SHP77 (cell line): ENCODE measurements at regions not wholly inside any gene's neighbourhood (a gene's known extent, or its start where the extent isn't known, plus 50 kb on each side); places are given as distances from the start of the nearest gene placed in this dataset.

Experiments
- DNase-seq, 2 experiments: peaks; one replicate each; lab custom pipeline; 2025; lab: John Stamatoyannopoulos, UW

DNA sequence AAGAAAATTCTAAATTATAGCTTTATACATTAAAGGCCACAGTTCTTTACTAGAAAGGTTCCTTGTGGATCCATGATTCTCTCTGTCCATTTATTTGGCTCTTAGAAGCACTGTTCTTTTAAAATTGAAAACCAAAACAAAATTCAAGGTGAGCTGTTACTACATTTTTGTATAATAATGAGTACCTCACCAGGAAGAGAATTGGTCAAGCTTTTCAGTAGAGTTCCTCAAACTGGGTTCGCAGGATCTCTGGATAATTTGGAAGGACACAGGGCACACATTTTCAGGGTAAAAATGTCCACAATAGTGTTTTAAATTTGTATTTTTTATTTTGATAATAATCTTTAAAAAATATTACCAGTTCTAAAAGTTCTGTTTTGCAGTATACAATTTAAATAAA, 93.0 kb downstream of the PPP1R3A start:
- DNase-seq = no peak

DNA sequence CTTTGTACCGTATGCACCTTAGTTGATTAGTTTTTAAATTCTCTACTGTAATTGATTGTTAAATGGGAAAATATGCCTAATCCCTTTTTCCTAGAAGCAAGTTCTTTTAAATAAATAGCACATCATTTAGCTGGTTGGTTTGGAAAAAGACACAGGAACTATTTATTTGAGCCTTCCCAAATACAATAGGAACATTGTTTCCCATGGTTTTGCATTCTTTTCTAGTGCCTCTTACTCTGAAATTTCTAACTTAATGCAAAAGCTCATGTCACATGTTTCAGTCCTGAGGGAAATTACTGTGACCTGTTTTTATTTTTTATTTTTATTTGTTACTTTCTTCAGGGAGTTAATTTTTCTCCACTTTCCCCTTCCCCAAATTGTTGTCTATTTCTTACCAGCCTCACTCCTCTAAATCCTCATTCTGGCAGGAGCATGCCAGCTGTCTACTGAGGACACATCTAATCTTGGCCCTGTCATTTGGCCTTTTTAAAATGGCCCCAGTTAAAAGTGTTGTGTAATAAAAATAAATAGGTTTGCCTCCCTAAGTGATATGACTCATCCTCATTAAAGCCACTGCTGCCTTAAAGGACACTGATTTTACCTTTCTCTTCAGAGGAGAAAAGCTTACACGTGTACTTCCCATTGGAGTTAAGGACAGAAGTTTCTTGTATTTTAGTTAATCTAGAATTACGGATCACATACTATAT, 94.5 kb downstream of the PPP1R3A start:
- DNase-seq = no peak

DNA sequence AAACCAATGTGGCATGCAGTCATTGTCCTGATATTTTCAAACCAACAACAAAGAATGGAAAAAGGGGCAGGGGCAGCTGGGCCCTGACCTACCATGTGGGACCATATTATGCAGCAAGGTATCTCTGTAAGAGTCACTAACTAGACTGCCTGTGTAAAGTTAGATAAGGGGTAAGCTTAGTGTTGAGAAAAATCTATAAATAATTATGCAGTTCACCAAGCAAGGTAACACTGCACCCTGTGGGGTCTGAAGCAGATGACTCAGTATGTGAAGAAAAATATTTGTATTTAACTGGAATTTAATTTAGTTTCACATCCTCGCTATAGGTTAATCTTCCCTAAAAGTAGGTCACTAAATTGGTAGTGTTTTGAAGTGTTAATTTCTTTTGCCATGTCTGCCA, 99.3 kb downstream of the PPP1R3A start:
- DNase-seq = no peak

DNA sequence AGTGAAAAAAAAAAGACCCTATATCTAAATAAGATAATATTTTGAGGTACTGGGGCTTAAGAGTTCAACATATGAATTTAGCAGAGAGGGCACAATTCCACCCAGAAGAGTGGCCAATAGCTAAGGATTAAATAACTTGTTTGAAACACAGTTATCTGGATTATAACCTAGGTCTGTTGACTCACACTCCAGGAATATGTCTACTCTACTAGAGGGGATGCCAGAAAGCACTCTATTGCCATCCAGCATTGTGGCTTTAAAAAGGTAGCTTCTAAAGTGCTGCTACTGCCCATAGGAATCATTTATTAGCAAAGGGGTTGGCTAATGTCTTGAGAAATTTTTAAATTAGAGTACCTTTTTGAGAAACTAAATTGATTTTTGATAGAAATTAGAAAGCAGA, 102.2 kb downstream of the PPP1R3A start:
- DNase-seq = no peak

DNA sequence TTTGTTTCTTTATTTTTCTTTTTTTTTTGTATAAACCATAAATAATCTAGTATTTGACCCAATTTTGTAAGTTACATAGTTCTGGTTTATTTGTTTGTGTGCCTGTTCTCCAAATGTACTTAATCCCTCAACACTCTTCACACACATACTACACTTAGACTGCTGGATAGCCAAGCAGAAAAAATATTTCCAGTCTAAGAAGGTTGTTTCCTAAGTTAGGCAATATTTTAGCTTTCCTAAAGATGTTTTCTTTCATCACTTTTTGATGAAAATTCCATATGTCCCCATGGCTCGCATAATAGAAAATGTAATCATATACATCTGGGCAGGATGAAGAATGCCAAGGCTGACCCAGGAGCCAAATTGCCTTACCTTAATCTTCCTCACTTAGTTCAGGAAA, 105.3 kb downstream of the PPP1R3A start:
- DNase-seq = no peak

DNA sequence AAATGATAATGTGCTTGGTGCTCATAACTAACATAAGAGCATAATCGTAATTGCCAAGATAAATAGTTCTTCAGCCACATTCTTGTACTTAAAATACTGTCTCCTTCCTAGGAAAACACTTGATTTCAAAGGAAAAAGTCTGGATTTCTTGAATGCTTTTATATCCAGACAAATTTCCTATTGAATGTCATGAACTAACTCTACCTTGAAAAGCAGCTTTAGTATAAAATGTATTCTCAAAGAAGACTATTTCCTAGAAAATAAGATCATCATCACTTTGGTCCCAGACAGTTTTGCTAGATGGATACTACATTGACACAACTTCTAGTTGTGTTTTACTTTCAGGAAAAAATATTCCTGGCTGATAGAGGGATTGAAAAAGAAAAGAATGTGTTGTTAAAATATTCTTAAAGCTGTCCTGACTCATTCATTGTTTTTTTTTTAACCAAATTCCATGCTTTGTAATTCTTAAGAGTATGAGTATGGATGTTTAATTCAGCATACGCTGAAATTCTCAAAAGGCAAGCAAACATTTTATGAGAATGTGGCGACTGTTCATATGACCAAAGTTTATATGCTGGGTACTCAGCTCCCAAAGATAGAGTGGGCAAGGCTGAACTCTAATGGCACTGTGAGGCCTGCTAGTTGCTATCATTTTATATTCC, 106.1 kb downstream of the PPP1R3A start:
- DNase-seq = no peak

DNA sequence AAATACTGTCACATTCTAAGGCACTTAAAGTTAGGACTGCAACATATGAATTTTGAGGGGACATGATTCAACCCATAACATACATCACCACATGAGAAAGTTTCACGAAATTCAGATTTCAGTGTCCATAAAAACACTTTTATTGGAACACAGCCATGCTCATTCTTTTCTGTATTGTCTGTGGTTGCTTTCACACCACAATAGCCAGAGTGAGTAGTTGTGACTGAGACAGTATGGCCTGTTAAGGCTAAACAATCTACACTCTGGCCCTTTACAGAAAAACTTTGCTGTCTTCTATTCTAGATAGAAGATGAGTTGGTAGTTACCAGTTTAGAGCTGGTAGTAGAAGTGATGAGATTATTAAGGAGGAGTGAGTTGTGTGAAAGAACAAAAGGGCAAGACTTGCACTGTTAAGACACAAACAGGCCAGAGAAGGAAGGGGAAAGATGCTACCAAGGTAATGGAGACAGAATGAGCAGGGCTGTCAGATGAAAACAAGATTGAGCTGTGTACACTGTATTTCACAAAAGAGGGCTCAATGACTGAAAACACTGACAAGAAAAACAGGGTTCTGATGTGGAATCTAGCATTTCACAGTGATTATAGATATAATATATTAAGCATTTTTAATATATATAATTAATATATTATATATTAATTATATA, 108.6 kb downstream of the PPP1R3A start:
- no peak for DNase-seq

DNA sequence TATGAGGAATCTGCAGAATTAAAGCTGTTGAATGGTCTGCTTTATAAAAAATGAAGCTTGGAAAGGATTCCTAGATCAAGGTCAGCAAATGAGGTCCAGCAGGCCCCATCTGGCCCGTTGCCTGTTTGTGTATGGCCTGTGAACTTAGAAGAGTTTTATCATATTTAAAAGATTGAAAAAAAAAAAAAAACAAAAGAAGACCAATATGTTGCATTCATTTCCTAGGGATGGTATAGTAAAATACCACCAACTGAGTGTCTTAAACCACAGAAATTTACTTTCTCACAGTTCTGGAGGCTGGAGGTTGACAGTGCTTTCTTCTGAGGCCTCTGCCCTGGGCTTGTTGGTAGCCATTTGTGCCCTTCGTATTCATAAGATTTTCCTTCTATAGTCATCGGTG, 109.2 kb downstream of the PPP1R3A start:
- no peak for DNase-seq

DNA sequence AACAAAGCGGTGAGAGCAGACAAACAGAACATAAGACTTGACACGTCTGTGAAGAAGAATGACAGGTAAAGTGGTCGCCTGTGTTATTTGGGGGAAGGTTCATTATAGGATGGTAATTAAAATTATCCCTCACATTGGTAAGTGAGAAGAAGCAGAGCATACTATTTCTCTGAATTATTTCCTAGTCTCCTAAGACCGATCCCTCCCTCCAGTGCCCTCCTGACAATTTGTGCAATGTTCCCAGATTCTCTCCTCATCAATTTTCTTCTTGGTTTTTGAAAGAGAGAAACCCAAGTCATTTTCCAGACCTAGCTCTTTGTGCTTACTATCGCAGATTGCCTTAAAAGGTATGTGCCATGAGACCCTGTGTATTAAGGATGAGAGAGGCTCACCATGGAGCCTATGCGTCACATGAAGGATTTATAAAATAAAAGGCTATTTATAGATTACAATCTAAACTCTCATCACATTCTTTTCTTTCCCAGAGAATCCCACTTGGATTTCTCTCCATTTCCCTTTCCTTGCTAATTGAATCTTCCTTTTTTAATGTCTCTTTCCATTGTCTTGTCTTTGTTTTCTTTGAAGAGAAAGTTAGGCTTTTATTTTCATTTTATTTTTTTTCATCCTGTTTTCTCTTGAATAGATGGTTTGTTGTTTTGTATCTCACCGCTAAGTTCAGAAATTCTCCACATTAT, 112.0 kb downstream of the PPP1R3A start:
- no peak for DNase-seq

DNA sequence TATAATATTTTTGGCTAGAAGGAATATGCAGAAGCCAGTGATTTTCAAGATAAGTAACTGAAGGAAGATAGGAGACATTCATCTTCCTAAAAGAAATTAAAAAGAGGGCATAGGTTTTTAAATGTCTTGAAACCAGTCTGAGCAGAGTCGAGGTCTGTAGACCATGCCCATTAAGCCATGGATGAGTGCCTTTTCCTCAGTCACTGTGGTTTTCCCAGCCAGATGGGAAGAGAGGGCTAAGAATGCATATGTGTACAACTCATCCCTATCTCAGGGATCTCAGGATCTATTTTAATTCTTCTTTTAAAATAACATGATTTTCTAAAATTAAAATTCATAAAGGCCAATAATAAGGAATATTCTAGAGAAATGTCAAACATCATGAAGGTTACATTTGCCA, 112.8 kb downstream of the PPP1R3A start:
- DNase-seq = no peak

DNA sequence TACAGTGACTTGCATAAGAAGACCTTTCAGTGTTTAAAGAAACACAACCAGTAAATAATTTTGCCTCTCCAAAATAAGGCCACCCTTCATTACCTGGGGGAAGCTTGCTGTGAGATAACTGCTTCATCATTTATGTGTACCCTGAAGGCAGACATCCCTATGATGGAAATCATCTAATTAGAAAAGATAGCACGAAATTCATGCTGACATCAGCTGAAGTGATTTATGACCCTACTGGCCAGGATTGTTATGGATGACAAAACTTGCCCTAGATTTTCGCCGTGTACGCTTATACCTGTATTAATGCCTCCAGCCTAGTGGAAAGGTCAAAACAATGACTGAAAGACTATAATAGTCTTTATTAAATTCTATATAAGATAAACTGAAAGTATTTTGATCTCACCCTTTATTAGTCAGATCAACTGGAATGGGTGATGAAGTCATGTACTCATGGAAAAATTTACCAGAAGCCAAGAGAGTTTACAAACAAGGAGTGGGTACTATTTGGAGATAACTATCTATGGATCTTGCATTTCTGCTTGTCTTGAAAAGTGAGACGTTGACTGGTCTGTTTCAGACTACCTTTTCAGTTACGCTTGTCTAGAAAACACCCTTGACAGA, 114.2 kb downstream of the PPP1R3A start:
- no peak for DNase-seq

DNA sequence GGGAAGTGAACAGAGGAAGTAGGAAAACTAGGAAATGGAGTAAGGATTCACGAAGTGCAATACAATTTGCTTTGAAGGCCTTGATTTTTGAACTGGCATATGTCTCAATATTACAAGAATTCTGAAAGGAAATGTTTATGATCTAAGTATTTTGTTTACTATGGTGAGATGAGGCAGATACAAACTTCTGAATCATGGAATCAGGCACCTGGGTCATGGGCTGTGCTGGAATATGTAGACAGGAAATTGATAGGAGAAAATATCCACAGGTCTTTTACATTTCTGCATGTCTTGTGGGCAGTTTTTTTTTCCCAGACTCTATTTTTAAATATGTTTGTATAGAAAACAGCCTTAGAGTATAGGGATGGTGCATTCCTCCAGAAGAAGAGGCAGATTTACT, 117.1 kb downstream of the PPP1R3A start:
- no peak for DNase-seq

DNA sequence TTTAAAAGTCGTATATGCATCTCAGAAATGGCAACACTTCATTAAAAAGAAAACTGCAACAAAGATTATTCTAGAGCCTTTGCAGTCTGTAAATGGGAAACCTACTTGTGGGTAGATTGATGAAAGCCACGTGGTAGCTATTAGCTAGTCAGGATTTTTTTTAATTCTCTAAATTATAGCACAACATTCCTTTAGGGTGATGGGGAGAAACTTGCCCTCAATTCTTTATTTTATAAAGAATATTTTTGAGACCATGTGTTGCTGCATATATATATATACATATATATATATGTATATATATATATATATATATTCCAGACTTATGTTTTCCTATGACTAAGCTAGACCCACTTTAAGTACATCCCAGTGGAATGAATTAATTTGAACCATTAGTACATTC, 118.0 kb downstream of the PPP1R3A start:
- no peak for DNase-seq

DNA sequence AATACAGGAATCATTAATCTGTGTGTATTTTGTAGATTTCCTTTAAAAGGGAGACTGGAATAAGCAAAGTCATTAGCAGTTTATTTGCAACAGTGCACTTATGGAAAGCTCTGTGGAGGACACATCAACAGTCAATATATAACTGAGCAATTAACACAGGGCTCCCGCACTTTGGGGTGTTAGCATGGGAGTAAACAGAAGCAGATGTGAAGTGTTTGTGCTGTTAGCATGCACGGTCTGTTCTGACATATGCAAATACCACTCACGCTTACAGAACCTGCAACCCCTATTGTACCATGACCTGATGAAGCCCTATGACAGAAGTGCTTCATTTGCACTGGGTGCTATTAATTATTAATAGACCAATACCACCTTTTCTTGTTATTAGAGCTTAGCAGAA, 118.9 kb downstream of the PPP1R3A start:
- DNase-seq = no peak

DNA sequence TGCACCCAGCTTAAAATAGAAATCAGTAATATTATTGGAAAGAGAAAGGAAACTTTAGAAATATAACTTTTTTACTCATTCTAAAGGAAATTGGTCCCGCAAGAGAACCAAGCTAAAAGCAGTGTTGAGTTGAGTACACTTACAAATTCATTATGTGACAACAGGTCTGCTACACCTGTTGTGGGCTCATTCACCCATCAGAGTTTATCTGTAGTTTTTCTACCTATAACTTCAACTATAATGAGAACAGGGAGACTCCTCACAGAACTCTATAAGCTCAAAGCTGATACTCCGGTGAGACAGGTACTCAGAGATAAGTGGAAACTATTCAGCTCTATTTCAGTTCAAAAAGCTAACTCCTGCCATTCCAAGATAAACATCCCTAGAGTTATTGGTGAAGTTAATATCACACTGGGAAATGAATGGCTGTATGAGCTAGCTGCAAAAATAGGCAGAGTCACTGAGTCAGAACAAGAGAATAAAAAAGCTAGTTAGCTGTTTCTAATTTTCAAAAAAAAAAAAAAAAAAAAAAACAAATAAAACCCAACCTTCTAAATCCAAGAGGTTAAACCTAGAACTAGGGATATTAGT, 121.3 kb downstream of the PPP1R3A start:
- DNase-seq = no peak

DNA sequence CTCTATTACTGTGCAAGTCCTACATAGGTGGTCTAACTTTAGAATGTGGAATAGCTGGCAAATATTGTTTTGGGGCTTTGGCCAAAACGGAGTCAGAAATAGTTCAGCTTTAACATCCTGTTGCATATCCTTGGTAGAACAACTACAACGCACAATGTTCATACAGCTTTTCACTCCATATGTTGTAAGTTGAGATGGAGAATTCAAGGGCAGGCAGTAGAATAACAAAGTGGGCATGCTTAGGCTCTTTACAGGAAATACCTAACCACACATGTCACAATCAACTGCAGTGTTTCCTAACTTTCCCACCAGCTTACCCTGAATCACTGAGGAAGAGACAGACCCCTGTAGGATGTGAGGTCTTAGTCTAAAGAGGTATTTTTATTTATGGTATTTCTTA, 122.3 kb downstream of the PPP1R3A start:
- no peak for DNase-seq

DNA sequence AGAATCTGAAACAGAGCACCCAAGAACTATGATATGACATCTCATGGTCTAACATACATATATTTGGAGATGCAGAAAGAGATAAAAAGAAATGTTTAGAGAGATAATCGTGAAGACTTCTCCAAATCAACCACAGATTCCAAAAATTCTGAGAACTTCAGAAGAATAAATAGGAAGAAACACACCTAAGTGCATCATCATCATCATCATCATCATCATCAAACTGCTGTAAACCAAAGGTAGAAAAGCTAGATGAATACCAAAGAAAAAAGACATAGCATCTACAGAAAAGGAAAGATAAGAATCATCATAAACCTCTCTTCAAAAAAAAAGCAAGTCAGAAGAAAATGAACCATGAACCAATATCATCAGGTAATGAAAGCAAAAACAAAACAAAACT, 124.2 kb downstream of the PPP1R3A start:
- no peak for DNase-seq

DNA sequence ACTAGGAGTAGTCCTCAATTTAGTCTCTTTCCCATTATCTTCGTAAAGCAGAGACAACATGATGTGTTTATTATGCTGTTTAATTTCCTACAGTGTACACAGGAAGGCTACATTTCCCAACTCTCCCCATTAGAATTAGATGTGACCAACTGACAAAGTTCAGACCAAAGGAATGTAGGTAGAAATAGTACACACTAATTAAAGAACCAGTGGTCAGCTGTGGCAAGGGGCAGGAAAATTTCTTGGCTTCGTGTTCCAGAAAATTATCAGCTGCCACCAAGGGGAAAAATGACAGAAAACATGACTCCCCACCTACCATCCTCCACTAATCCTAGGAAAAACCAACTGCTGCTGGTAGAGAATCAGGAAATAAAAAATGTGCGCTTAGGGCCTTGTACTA, 125.6 kb downstream of the PPP1R3A start:
- DNase-seq = no peak

DNA sequence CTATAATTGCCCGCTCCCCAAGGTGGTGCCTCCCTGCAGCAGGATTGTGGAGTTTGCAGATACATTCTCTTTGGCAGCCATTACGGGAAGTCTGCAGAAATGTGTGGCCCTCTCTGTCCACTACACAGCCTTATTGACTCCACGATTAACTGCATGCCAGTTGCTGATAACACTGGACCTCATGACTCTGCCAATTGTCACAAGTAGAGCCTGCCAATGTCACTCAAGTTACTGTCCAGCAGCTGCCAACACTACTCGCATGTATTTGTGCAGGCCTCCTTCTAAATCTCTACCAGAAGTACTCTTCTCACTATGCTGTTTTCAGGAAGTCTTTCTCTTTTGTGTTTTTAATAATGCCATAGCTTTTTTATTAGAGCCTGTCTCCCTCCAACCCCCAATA, 128.8 kb downstream of the PPP1R3A start:
- no peak for DNase-seq

DNA sequence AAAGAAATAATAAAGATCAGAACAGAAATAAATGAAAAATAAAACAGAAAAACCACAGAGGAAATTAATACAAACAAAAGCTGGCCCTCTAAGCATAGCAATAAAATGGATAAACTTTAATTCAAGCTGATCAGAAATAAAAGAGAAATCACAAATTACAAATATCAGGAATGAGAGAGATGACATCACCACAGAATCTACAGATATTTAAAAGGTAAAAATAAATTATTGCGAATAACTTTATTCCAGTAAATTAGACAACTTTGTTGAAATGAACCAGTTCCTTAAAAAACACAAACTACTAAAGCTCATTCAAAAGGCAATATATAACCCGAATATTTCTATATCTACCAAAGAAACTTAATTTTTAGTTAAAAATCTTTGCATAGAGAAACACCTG, 131.7 kb downstream of the PPP1R3A start:
- no peak for DNase-seq

DNA sequence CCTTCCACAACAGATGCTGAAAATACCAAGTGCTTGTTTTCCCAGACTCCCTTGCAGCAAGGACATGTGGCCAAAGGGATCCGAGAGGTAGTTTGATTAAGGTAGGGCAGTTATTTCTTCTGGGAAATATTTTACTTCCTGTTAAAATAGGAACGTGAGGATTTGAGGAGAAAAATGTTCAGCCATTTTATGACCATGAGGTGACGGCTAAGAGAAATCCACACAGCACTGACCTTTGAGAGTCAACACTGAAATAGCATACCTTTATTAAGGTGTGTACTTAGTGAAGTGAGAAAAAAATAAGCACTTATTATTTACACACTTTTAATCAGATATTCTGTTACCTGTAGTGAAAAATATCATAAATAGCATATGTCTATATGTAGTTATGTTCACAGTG, 133.9 kb downstream of the PPP1R3A start:
- DNase-seq = no peak

DNA sequence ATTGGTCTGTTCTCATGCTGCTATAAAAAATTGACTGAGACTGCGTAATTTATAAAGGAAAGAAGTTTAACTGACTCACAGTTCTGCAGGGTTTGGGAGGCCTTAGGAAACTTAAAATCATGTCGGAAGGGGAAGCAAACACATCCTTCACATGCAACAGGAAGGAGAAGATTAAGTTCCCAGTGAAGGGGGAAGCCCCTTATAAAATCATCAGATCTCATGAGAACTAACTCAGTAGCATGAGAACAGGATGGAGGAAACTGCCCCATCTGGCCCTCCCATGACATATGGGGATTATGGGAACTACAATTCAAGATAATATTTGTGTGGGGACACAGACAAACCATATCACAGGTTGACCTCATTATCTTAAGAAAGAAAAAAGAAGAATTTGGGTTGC, 134.5 kb downstream of the PPP1R3A start:
- DNase-seq = no peak
